NCI-H345 treated with DMSO at 0.1 percent for 48 hours (cell line): ENCODE measurements at regions not wholly inside any gene's neighbourhood (a gene's known extent, or its start where the extent isn't known, plus 50 kb on each side); places are given as distances from the start of the nearest gene placed in this dataset.

ENCODE experiments used
- DNase-seq: peaks from one replicate; lab custom pipeline; 2025; ENCODE audit not compliant: unreplicated experiment; lab: John Stamatoyannopoulos, UW

- no peak for DNase-seq
These were observed 142.0 kb downstream of the PTPN20 start for GRCh38 chr10:47053081-47053798.

- no peak for DNase-seq
These were observed 143.7 kb downstream of the PTPN20 start for GRCh38 chr10:47054974-47055373.

GRCh38 chr10:47055386-47056246, 144.4 kb downstream of the PTPN20 start:
- DNase-seq: no peak

GRCh38 chr10:47056247-47056510, 145.0 kb downstream of the PTPN20 start:
- no peak for DNase-seq

- DNase-seq: no peak
These were observed 146.2 kb downstream of the PTPN20 start for GRCh38 chr10:47057471-47057870.

- DNase-seq: no peak
These were observed 146.9 kb downstream of the PTPN20 start for GRCh38 chr10:47058032-47058702.

GRCh38 chr10:47058961-47059391, 147.7 kb downstream of the PTPN20 start:
- no peak for DNase-seq

- DNase-seq: no peak
These were observed 148.5 kb downstream of the PTPN20 start for GRCh38 chr10:47059606-47060311.

- no peak for DNase-seq
These were observed 149.1 kb downstream of the PTPN20 start for GRCh38 chr10:47060356-47060755.

- no peak for DNase-seq
These were observed 149.8 kb downstream of the PTPN20 start for GRCh38 chr10:47060993-47061500.

- no peak for DNase-seq
These were observed 150.5 kb downstream of the PTPN20 start for GRCh38 chr10:47061776-47062175.

GRCh38 chr10:47062441-47063200, 151.4 kb downstream of the PTPN20 start:
- DNase-seq: no peak

GRCh38 chr10:47063858-47064257, 152.6 kb downstream of the PTPN20 start:
- no peak for DNase-seq

- DNase-seq: no peak
These were observed 154.7 kb downstream of the PTPN20 start for GRCh38 chr10:47065903-47066302.

GRCh38 chr10:47067949-47068940, 157.0 kb downstream of the PTPN20 start:
- DNase-seq: no peak

GRCh38 chr10:47070541-47070940, 159.3 kb downstream of the PTPN20 start:
- no peak for DNase-seq

GRCh38 chr10:47071891-47072290, 160.7 kb downstream of the PTPN20 start:
- DNase-seq: no peak

GRCh38 chr10:47073967-47074366, 162.7 kb downstream of the PTPN20 start:
- no peak for DNase-seq

- no peak for DNase-seq
These were observed 165.7 kb downstream of the PTPN20 start for GRCh38 chr10:47076949-47077361.
